ENCODE measurements at regions not wholly inside any gene's neighbourhood (a gene's known extent, or its start where the extent isn't known, plus 50 kb on each side); places are given as distances from the start of the nearest gene placed in this dataset.

DNA sequence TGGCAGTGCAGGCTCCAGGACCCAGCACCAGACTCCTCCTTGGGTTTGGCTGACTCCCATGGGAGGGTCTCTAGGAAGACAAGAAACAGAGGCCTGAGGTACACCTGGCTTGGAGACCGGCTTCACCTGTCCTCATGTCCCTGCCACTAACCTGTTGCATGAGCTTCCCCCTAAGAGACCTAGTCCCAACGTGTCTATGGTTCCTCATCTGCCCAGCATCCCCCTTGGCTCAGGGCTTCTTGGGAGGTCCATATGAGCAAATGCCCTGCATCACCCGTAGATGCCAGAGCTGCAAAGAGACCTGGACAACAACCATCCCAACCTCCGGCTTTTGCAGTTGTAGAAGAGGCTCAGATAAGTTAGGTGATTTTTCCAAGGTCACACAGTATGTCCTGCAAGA is 123.5 kb downstream of the BUD13 start:
- Histone ChIP-seq H3K79me2 (ENCODE audit: insufficient read depth, low read length) (no peaks in the 10 kb centered on the region), H3K27ac (ENCODE audit: extremely low read length, insufficient read depth, low read length) (no peak overlapping the region), H2AFZ (ENCODE audit: low read length) (no peak overlapping the region), H3K27me3 (ENCODE audit: control insufficient read depth in 1 of 2, insufficient read depth in 2 of 2, low read length in 2 of 2) (no peaks in the 10 kb centered on the region), H3K4me3 (replicated peaks in 1 of 3; ENCODE audit: insufficient read depth in 1 of 3, low read depth in 2 of 3, low read length in 3 of 3) (no peak overlapping the region), H3K9me3 (ENCODE audit: low read length) (no peaks in the 10 kb centered on the region), H4K20me1 (ENCODE audit: insufficient read depth, low read length) (no peaks in the 10 kb centered on the region), H3K4me2 (ENCODE audit: low read depth, low read length) (no peak overlapping the region), H3K36me3 (replicated peaks in 1 of 2; ENCODE audit: control insufficient read depth in 1 of 2, insufficient read depth in 2 of 2, low read length in 2 of 2) (no peaks in the 10 kb centered on the region; a peak in 1 of 5 replicates), H3K4me1 (ENCODE audit: insufficient read depth, low read length) (no peaks in the 10 kb centered on the region), H3K9ac (ENCODE audit: insufficient read depth, low read depth, low read length) (no peak overlapping the region)
- ChIA-PET POLR2A (no interaction called here), CTCF (ENCODE audit: low intra/inter-chr PET ratio, low total read pairs) (no interaction called here)
- intact Hi-C loops (cut with micrococcal nuclease; ENCODE audit: unreplicated experiment), result loop anchor here (10.0 kb wide), 1 partner anchor 1544 kb away; no protein-coding TSS in a partner anchor
- ATAC-seq, result no peak
- no TSS peak for BruUV-seq (replicated peaks)
- no peak for FAIRE-seq
- TF ChIP-seq SNRNP70 (IDR thresholded peaks at IDR 0.05; ENCODE audit: low read depth, low read length), result no peak
- TF ChIP-seq, protein P1, sequence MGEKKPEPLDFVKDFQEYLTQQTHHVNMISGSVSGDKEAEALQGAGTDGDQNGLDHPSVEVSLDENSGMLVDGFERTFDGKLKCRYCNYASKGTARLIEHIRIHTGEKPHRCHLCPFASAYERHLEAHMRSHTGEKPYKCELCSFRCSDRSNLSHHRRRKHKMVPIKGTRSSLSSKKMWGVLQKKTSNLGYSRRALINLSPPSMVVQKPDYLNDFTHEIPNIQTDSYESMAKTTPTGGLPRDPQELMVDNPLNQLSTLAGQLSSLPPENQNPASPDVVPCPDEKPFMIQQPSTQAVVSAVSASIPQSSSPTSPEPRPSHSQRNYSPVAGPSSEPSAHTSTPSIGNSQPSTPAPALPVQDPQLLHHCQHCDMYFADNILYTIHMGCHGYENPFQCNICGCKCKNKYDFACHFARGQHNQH (CRISPR knock-in tag; IDR thresholded peaks at IDR 0.05), result no peak
- TF ChIP-seq ZFP36L1 (CRISPR knock-in tag; IDR thresholded peaks at IDR 0.05), result no peak
- no peak for TF ChIP-seq ETV6 (CRISPR knock-in tag; conservative IDR thresholded peaks at IDR 0.05)
- in situ Hi-C loops (cut with HindIII; ENCODE audit: extremely low pct_ligation_motif_present, low pct_unique_long_range_greater_than_20kb), result no loop called here
- no peak for DNase-seq (ENCODE audit: low spot score)
- WGBS (ENCODE audit: low lambda C conversion rate), result 76% methylated on average over 2 of the region's 4 CpGs

- CTCF ChIA-PET (ENCODE audit: low intra/inter-chr PET ratio, low total read pairs), result no interaction called here
- no peak overlapping the region for H3K4me2 ChIP-seq (ENCODE audit: low read depth, low read length)
- FAIRE-seq (no peak), DNase-seq (ENCODE audit: low spot score) (no peak), ATAC-seq (no peak)
- TF ChIP-seq CEBPB (IDR thresholded peaks at IDR 0.05; ENCODE audit: borderline replicate concordance, low read depth, low read length) (no peak), ZNF746 (CRISPR knock-in tag; IDR thresholded peaks at IDR 0.05) (no peak), HIVEP1 (CRISPR knock-in tag; IDR thresholded peaks at IDR 0.05) (no peak), CENPT (CRISPR knock-in tag; IDR thresholded peaks at IDR 0.05; ENCODE audit: low read depth) (no peak), RAD51 (IDR thresholded peaks at IDR 0.05; ENCODE audit: borderline replicate concordance) (no peak), SMARCE1 (IDR thresholded peaks at IDR 0.05; ENCODE audit: borderline replicate concordance) (no peak)
- TF ChIP-seq, protein P2, sequence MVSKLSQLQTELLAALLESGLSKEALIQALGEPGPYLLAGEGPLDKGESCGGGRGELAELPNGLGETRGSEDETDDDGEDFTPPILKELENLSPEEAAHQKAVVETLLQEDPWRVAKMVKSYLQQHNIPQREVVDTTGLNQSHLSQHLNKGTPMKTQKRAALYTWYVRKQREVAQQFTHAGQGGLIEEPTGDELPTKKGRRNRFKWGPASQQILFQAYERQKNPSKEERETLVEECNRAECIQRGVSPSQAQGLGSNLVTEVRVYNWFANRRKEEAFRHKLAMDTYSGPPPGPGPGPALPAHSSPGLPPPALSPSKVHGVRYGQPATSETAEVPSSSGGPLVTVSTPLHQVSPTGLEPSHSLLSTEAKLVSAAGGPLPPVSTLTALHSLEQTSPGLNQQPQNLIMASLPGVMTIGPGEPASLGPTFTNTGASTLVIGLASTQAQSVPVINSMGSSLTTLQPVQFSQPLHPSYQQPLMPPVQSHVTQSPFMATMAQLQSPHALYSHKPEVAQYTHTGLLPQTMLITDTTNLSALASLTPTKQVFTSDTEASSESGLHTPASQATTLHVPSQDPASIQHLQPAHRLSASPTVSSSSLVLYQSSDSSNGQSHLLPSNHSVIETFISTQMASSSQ (IDR thresholded peaks at IDR 0.05; ENCODE audit: low read depth), result no peak
- TF ChIP-seq, protein P2 (CRISPR knock-in tag; IDR thresholded peaks at IDR 0.05; ENCODE audit: borderline replicate concordance), result no peak
- no peak overlapping the region for H3K27ac ChIP-seq (ENCODE audit: extremely low read length, insufficient read depth, low read length)
- 100% methylated on average over 1 of the region's 2 CpGs for WGBS (ENCODE audit: low lambda C conversion rate)
- H2AFZ ChIP-seq (ENCODE audit: low read length), result no peak overlapping the region
- no TSS peak for BruUV-seq (replicated peaks)
- H3K4me3 ChIP-seq (replicated peaks in 1 of 3; ENCODE audit: insufficient read depth in 1 of 3, low read depth in 2 of 3, low read length in 3 of 3), result no peak overlapping the region
- no peak overlapping the region for H3K9ac ChIP-seq (ENCODE audit: insufficient read depth, low read depth, low read length)
- in situ Hi-C loops (cut with HindIII; ENCODE audit: extremely low pct_ligation_motif_present, low pct_unique_long_range_greater_than_20kb), result no loop called here
- H3K36me3 ChIP-seq (replicated peaks in 1 of 2; ENCODE audit: control insufficient read depth in 1 of 2, insufficient read depth in 2 of 2, low read length in 2 of 2), result no peaks in the 10 kb centered on the region; a peak in 1 of 5 replicates
- intact Hi-C loops (cut with micrococcal nuclease; ENCODE audit: unreplicated experiment), result loop anchor here (10.0 kb wide), 1 partner anchor 1544 kb away; no protein-coding TSS in a partner anchor
- no peaks in the 10 kb centered on the region for H3K79me2 ChIP-seq (ENCODE audit: insufficient read depth, low read length)
- POLR2A ChIA-PET, result no interaction called here
- H3K27me3 ChIP-seq (ENCODE audit: control insufficient read depth in 1 of 2, insufficient read depth in 2 of 2, low read length in 2 of 2), result no peaks in the 10 kb centered on the region
- no peaks in the 10 kb centered on the region for H3K4me1 ChIP-seq (ENCODE audit: insufficient read depth, low read length)
- H3K9me3 ChIP-seq (ENCODE audit: low read length), result no peaks in the 10 kb centered on the region
- H4K20me1 ChIP-seq (ENCODE audit: insufficient read depth, low read length), result no peaks in the 10 kb centered on the region
These were observed 124.3 kb downstream of the BUD13 start for GRCh38 chr11:116648247-116649174.

All from HepG2 (cell line).